GM12891 (cell line): ENCODE measurements at regions not wholly inside any gene's neighbourhood (a gene's known extent, or its start where the extent isn't known, plus 50 kb on each side); places are given as distances from the start of the nearest gene placed in this dataset.

ENCODE experiments used
- DNase-seq: peaks from one replicate; pipeline ENCODE4 v3.0.0; 2011; ENCODE audit warnings: low spot score; ENCODE audit not compliant: insufficient read length
- FAIRE-seq: peaks from 2 replicates; lab custom pipeline; 2011; peaks lifted over from hg19 to GRCh38; lab: Jason Lieb, UNC
- PAX5 ChIP-seq: IDR thresholded peaks from 2 replicates; pipeline ENCODE4 v1.6.1; 2011; ENCODE audit warnings: low read length, moderate library complexity, mild to moderate bottlenecking; ENCODE audit not compliant: insufficient read depth, severe bottlenecking
- POLR2A ChIP-seq: IDR thresholded peaks from 2 replicates; pipeline ENCODE4 v1.6.1; 2011; ENCODE audit warnings: low read depth, low read length, control low read depth
- POLR2AphosphoS5 ChIP-seq: IDR thresholded peaks from 2 replicates; pipeline ENCODE4 v1.6.1; 2011; ENCODE audit warnings: low read depth, low read length, control low read depth
- POU2F2 ChIP-seq: IDR thresholded peaks from 2 replicates; pipeline ENCODE4 v1.6.1; 2011; ENCODE audit warnings: low read depth, mild to moderate bottlenecking, control low read depth, low read length, moderate library complexity
- SPI1 ChIP-seq: IDR thresholded peaks from 2 replicates; pipeline ENCODE4 v1.6.1; 2011; ENCODE audit warnings: low read depth, low read length, control low read depth
- TAF1 ChIP-seq: IDR thresholded peaks from 2 replicates; pipeline ENCODE4 v1.6.1; 2011; ENCODE audit warnings: low read depth, low read length, control low read depth

GRCh38 chr2:167706800-167707199 is 540.6 kb downstream of the STK39 start:
- TF ChIP-seq PAX5 (no peak), SPI1 (no peak), POLR2AphosphoS5 (no peak), TAF1 (no peak), POLR2A (no peak), POU2F2 (no peak)
- DNase-seq (no peak), FAIRE-seq (no peak)

GRCh38 chr2:167703441-167703840 is 544.0 kb downstream of the STK39 start:
- TF ChIP-seq SPI1 (no peak), PAX5 (no peak), POLR2AphosphoS5 (no peak), TAF1 (no peak), POU2F2 (no peak), POLR2A (no peak)
- DNase-seq (no peak), FAIRE-seq (no peak)

GRCh38 chr2:167702227-167702626 is 545.2 kb downstream of the STK39 start:
- FAIRE-seq (no peak), DNase-seq (no peak)
- TF ChIP-seq POLR2AphosphoS5, result no peak
- TF ChIP-seq TAF1, result no peak
- TF ChIP-seq POLR2A, result no peak
- no peak for TF ChIP-seq PAX5

- FAIRE-seq (no peak), DNase-seq (no peak)
- TF ChIP-seq TAF1 (no peak), SPI1 (no peak), PAX5 (no peak), POU2F2 (no peak), POLR2A (no peak), POLR2AphosphoS5 (no peak)
Observed at GRCh38 chr2:167701651-167702050, 545.7 kb downstream of the STK39 start.

GRCh38 chr2:167697948-167698347 is 549.4 kb downstream of the STK39 start:
- TF ChIP-seq POLR2A, result no peak
- TF ChIP-seq TAF1, result no peak
- TF ChIP-seq SPI1, result no peak
- no peak for TF ChIP-seq PAX5
- no peak for TF ChIP-seq POU2F2
- TF ChIP-seq POLR2AphosphoS5, result no peak
- FAIRE-seq (no peak), DNase-seq (no peak)

GRCh38 chr2:167697194-167697593 is 550.2 kb downstream of the STK39 start:
- no peak for FAIRE-seq

GRCh38 chr2:167692936-167693335 is 554.5 kb downstream of the STK39 start:
- no peak for TF ChIP-seq POLR2AphosphoS5
- no peak for TF ChIP-seq TAF1
- TF ChIP-seq PAX5, result no peak
- TF ChIP-seq POU2F2, result no peak
- TF ChIP-seq SPI1, result no peak
- no peak for FAIRE-seq
- DNase-seq, result no peak

More at GRCh38 chr2:167697194-167697593, 550.2 kb downstream of the STK39 start:
- no peak for DNase-seq
- TF ChIP-seq POU2F2, result no peak
- TF ChIP-seq POLR2AphosphoS5, result no peak
- TF ChIP-seq TAF1, result no peak
- TF ChIP-seq POLR2A, result no peak
- no peak for TF ChIP-seq PAX5
- TF ChIP-seq SPI1, result no peak

GRCh38 chr2:167692191-167692590 is 555.2 kb downstream of the STK39 start:
- FAIRE-seq, result no peak
- TF ChIP-seq TAF1 (no peak), POU2F2 (no peak)

GRCh38 chr2:167689444-167689843 is 558.0 kb downstream of the STK39 start:
- FAIRE-seq (no peak), DNase-seq (no peak)

More at GRCh38 chr2:167692191-167692590, 555.2 kb downstream of the STK39 start:
- DNase-seq, result no peak

GRCh38 chr2:167686691-167687090 is 560.7 kb downstream of the STK39 start:
- no peak for DNase-seq
- no peak for FAIRE-seq
- TF ChIP-seq PAX5, result no peak
- no peak for TF ChIP-seq POLR2A
- no peak for TF ChIP-seq POU2F2
- no peak for TF ChIP-seq TAF1
- no peak for TF ChIP-seq SPI1
- TF ChIP-seq POLR2AphosphoS5, result no peak

More at GRCh38 chr2:167689444-167689843, 558.0 kb downstream of the STK39 start:
- no peak for TF ChIP-seq POLR2AphosphoS5
- TF ChIP-seq PAX5, result no peak
- TF ChIP-seq POLR2A, result no peak
- no peak for TF ChIP-seq POU2F2
- no peak for TF ChIP-seq TAF1
- TF ChIP-seq SPI1, result no peak
